Forelimb muscle (tissue), 1 donor: ENCODE measurements at regions not wholly inside any gene's neighbourhood (a gene's known extent, or its start where the extent isn't known, plus 50 kb on each side); places are given as distances from the start of the nearest gene placed in this dataset.
"Not testable (repeated sequence)": the region's sequence is repeated elsewhere in the genome, so short reads cannot be mapped to it uniquely, and the experiment has no call there.

ENCODE experiments used
- DNase-seq: peaks from one replicate; pipeline ENCODE4 v3.0.0-alpha.2; 2013; ENCODE audit warnings: low read depth

GRCh38 chr6:69487688-69488087 lies 309.1 kb downstream of the LMBRD1 start:
- DNase-seq = no peak

GRCh38 chr6:69466979-69467570 lies 329.7 kb downstream of the LMBRD1 start:
- DNase-seq = no peak

- no peak for DNase-seq
Measured at GRCh38 chr6:69465866-69466265, 330.9 kb downstream of the LMBRD1 start.

- no peak for DNase-seq
Measured at GRCh38 chr6:69456086-69456485, 340.7 kb downstream of the LMBRD1 start.

- DNase-seq = not testable (repeated sequence)
Measured at GRCh38 chr6:69454619-69455018, 342.2 kb downstream of the LMBRD1 start.

- not testable (repeated sequence) for DNase-seq
Measured at GRCh38 chr6:69450493-69450892, 346.3 kb downstream of the LMBRD1 start.

- no peak for DNase-seq
Measured at GRCh38 chr6:69449887-69450286, 346.9 kb downstream of the LMBRD1 start.
